ENCODE measurements at regions not wholly inside any gene's neighbourhood (a gene's known extent, or its start where the extent isn't known, plus 50 kb on each side); places are given as distances from the start of the nearest gene placed in this dataset.

DNA sequence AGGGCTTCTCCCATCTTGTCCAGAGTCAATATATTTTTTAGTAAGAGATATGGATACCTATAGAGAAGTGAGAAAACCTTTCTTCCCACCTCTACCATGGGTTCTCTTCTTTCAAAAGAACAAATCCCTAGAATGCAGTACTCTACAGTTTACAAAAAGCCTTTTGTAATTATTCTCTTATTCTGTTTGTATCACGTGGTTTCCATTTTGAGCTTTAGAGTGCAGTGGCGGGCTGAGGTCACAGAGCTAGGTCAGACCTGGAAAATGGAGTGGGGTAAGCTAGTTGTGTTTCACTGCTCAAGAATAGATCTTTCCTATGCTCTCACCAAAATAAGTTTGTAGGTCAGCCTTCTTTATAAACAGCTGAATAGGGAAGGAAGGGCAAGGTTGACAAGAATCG lies 85.3 kb upstream of the MAF start:
- ATAC-seq (no peak), DNase-seq (no peak)
- no peaks in the 10 kb centered on the region for H3K27me3 ChIP-seq
- H3K36me3 ChIP-seq, result no peaks in the 10 kb centered on the region
- no peak overlapping the region for H3K27ac ChIP-seq
- no peak for TF ChIP-seq CTCF (IDR thresholded peaks at IDR 0.05)
- no peaks in the 10 kb centered on the region for H3K4me1 ChIP-seq
- intact Hi-C loops (cut with DNase I), result no loop called here
- no peaks in the 10 kb centered on the region for H3K9me3 ChIP-seq
- H3K4me3 ChIP-seq, result no peak overlapping the region

DNA sequence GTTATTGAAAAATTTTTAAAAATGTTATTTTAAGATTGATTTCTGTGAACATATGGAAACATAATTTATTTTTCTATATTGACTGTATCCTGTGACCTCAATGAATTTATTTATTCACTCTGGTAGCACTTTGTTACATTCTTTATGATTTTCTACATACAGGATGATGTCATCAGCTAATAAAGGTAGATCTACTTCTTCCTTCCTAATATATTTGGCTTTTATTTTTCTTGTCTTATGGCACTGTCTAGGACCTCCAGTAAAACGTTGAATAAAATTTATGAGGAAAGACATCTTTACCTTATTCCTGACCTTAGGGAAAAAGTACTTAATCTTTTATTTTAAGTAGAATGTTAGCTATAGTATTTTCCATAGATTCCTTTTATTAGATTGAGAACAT lies 78.8 kb upstream of the MAF start:
- Histone ChIP-seq H3K36me3 (no peaks in the 10 kb centered on the region), H3K9me3 (peaks cover 0 to 6% of the 10 kb centered on the region in 2 donors), H3K4me1 (no peaks in the 10 kb centered on the region), H3K27me3 (no peaks in the 10 kb centered on the region), H3K27ac (no peak overlapping the region), H3K4me3 (no peak overlapping the region)
- DNase-seq (no peak), ATAC-seq (no peak)
- TF ChIP-seq CTCF (IDR thresholded peaks at IDR 0.05), result no peak
- intact Hi-C loops (cut with DNase I), result no loop called here

DNA sequence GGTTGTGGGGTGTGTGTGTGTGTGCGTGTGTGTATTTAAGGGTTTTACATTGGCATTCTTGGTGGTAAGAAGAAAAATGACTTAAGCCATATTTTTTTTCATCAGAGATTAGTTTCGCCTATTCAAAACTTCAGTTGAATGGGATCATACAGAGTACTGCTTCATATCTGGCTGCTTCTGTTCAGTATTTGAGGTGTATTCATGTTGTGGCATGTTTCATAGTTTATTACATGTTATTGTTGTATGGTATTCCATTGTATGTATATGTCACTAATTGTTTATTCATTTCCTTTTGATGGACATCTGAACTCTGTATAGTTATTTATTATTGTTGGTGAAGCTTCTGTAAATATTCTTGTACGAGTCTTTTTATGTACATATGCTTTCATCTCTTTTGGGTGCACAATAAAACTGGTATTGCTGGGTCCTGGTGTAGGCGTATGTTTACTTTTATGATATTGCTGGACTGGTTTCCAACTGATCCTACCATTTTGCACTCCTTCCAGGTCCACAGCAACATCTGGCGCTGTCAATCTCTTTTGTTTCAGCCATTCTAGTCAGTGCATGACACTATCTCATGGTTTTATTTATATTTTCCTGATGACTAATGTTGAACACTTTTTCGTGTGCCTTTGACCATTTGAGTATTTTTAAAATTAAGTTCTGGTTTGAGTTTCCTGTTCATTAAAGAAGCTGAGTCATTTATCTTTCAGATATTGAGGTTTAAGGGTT lies 77.4 kb upstream of the MAF start:
- Histone ChIP-seq H3K4me3 (no peak overlapping the region), H3K9me3 (peaks cover 0 to 6% of the 10 kb centered on the region in 2 donors), H3K36me3 (no peaks in the 10 kb centered on the region), H3K27me3 (no peaks in the 10 kb centered on the region), H3K4me1 (no peaks in the 10 kb centered on the region), H3K27ac (no peak overlapping the region)
- ATAC-seq (no peak), DNase-seq (no peak)
- no peak for TF ChIP-seq CTCF (IDR thresholded peaks at IDR 0.05)
- intact Hi-C loops (cut with DNase I), result no loop called here

GRCh38 chr16:79673635-79674034 lies 73.1 kb upstream of the MAF start:
- TF ChIP-seq CTCF (IDR thresholded peaks at IDR 0.05), result no peak
- intact Hi-C loops (cut with DNase I), result no loop called here
- Histone ChIP-seq H3K4me1 (no peaks in the 10 kb centered on the region), H3K27ac (no peak overlapping the region), H3K4me3 (no peak overlapping the region), H3K9me3 (peaks cover 0 to 2% of the 10 kb centered on the region in 2 donors), H3K36me3 (no peaks in the 10 kb centered on the region), H3K27me3 (no peaks in the 10 kb centered on the region)
- DNase-seq (no peak), ATAC-seq (no peak)

- H3K27ac ChIP-seq, result no peak overlapping the region
- peaks cover 0 to 2% of the 10 kb centered on the region in 2 donors for H3K9me3 ChIP-seq
- no peaks in the 10 kb centered on the region for H3K4me1 ChIP-seq
- H3K4me3 ChIP-seq, result no peak overlapping the region
- H3K36me3 ChIP-seq, result no peaks in the 10 kb centered on the region
- no peak for ATAC-seq
- no peak for DNase-seq
- intact Hi-C loops (cut with DNase I), result no loop called here
- no peaks in the 10 kb centered on the region for H3K27me3 ChIP-seq
- TF ChIP-seq CTCF (IDR thresholded peaks at IDR 0.05), result no peak
Measured at GRCh38 chr16:79672524-79672923, 72.0 kb upstream of the MAF start.

All from left lung (tissue), 4 donors.